GM19239 (cell line): ENCODE measurements at regions not wholly inside any gene's neighbourhood (a gene's known extent, or its start where the extent isn't known, plus 50 kb on each side); places are given as distances from the start of the nearest gene placed in this dataset.
"Not testable (repeated sequence)": the region's sequence is repeated elsewhere in the genome, so short reads cannot be mapped to it uniquely, and the experiment has no call there.

ENCODE experiments used
- DNase-seq: peaks from one replicate; pipeline ENCODE4 v3.0.0; 2011; ENCODE audit warnings: low spot score; ENCODE audit not compliant: insufficient read length
- FAIRE-seq: peaks from 2 replicates; lab custom pipeline; 2011; peaks lifted over from hg19 to GRCh38; lab: Jason Lieb, UNC

GRCh38 chr14:80310938-80311750 lies 99.8 kb upstream of the DIO2 start:
- FAIRE-seq (no peak), DNase-seq (no peak)

GRCh38 chr14:80304125-80304766 lies 92.9 kb upstream of the DIO2 start:
- DNase-seq (no peak), FAIRE-seq (no peak)

GRCh38 chr14:80300351-80300750 lies 89.0 kb upstream of the DIO2 start:
- no peak for FAIRE-seq

GRCh38 chr14:80298491-80299017 lies 87.2 kb upstream of the DIO2 start:
- no peak for DNase-seq
- no peak for FAIRE-seq

More at GRCh38 chr14:80300351-80300750, 89.0 kb upstream of the DIO2 start:
- no peak for DNase-seq

GRCh38 chr14:80291101-80291500 lies 79.8 kb upstream of the DIO2 start:
- FAIRE-seq (no peak), DNase-seq (no peak)

GRCh38 chr14:80286744-80287143 lies 75.4 kb upstream of the DIO2 start:
- not testable (repeated sequence) for FAIRE-seq, DNase-seq

- DNase-seq, result no peak
These were observed 67.2 kb upstream of the DIO2 start for GRCh38 chr14:80278293-80279023.

GRCh38 chr14:80275208-80275850 lies 64.0 kb upstream of the DIO2 start:
- DNase-seq, result no peak
- FAIRE-seq, result no peak

More at GRCh38 chr14:80278293-80279023, 67.2 kb upstream of the DIO2 start:
- no peak for FAIRE-seq

- DNase-seq, FAIRE-seq: not testable (repeated sequence)
These were observed 63.0 kb upstream of the DIO2 start for GRCh38 chr14:80274310-80274709.

GRCh38 chr14:80271389-80271788 lies 60.1 kb upstream of the DIO2 start:
- DNase-seq, result no peak
- FAIRE-seq, result no peak

GRCh38 chr14:80269353-80269925 lies 58.1 kb upstream of the DIO2 start:
- no peak for FAIRE-seq
- DNase-seq, result no peak

- DNase-seq (no peak), FAIRE-seq (no peak)
These were observed 55.6 kb upstream of the DIO2 start for GRCh38 chr14:80266930-80267329.

GRCh38 chr14:80264702-80265101 lies 53.4 kb upstream of the DIO2 start:
- FAIRE-seq (no peak), DNase-seq (no peak)
